SK-N-SH treated with all-trans-retinoic acid at 6 μM for 48 hours (cell line): ENCODE measurements at regions not wholly inside any gene's neighbourhood (a gene's known extent, or its start where the extent isn't known, plus 50 kb on each side); places are given as distances from the start of the nearest gene placed in this dataset.

Source experiments
- ATAC-seq: fragments of 200-7000 bp; cut with Tn5 transposase; 3 replicates; pipeline ENCODE4 v1.9.1; 2020; ENCODE audit warnings: mild to moderate bottlenecking, moderate library complexity
- ARNTL ChIP-seq: fragments of 450-650 bp; formaldehyde crosslinking; IDR thresholded peaks from 2 replicates; pipeline ENCODE4 v1.5.0; 2020; ENCODE audit warnings: low read depth, mild to moderate bottlenecking, moderate library complexity, borderline replicate concordance
- BACH2 ChIP-seq: fragments of 250-450 bp; sonication (Bioruptor Pico); IDR thresholded peaks from 2 replicates; pipeline ENCODE4 v1.9.0; 2021; ENCODE audit warnings: mild to moderate bottlenecking, borderline replicate concordance
- CREB5 ChIP-seq: fragments of 250-450 bp; sonication (Bioruptor Pico); IDR thresholded peaks from 2 replicates; pipeline ENCODE4 v1.5.1; 2020; ENCODE audit warnings: low read depth, mild to moderate bottlenecking, moderate library complexity
- CSDC2 ChIP-seq: fragments of 250-450 bp; sonication (Bioruptor Pico); IDR thresholded peaks from 2 replicates; pipeline ENCODE4 v1.5.0; 2020; ENCODE audit warnings: mild to moderate bottlenecking, moderate library complexity
- CSRNP3 ChIP-seq: fragments of 250-450 bp; sonication (Bioruptor Pico); IDR thresholded peaks from 2 replicates; pipeline ENCODE4 v1.5.1; 2021; ENCODE audit warnings: mild to moderate bottlenecking, moderate library complexity
- ESRRG ChIP-seq: fragments of 250-450 bp; sonication (Bioruptor Pico); IDR thresholded peaks from 2 replicates; pipeline ENCODE4 v1.6.1; 2021; ENCODE audit warnings: mild to moderate bottlenecking
- GLIS3 ChIP-seq: fragments of 250-450 bp; sonication (Bioruptor Pico); IDR thresholded peaks from 2 replicates; pipeline ENCODE4 v1.5.0; 2020; ENCODE audit warnings: mild to moderate bottlenecking, moderate library complexity
- ISL1 ChIP-seq: fragments of 250-450 bp; sonication (Bioruptor Pico); IDR thresholded peaks from 2 replicates; pipeline ENCODE4 v2.1.2; 2022; ENCODE audit warnings: mild to moderate bottlenecking, moderate library complexity
- OSR1 ChIP-seq: fragments of 250-450 bp; sonication (Bioruptor Pico); IDR thresholded peaks from 2 replicates; pipeline ENCODE4 v1.8.0; 2022; ENCODE audit warnings: moderate library complexity, mild to moderate bottlenecking, inconsistent platforms
- PATZ1 ChIP-seq: fragments of 250-450 bp; sonication (Bioruptor Pico); IDR thresholded peaks from 2 replicates; pipeline ENCODE4 v1.8.0; 2020; ENCODE audit warnings: mild to moderate bottlenecking, moderate library complexity, borderline replicate concordance
- POU6F1 ChIP-seq: fragments of 250-450 bp; sonication (Bioruptor Pico); IDR thresholded peaks from 2 replicates; pipeline ENCODE4 v1.8.0; 2021; ENCODE audit warnings: low read depth, mild to moderate bottlenecking, moderate library complexity, borderline replicate concordance
- PPARA ChIP-seq: fragments of 250-450 bp; sonication (Bioruptor Pico); IDR thresholded peaks from 2 replicates; pipeline ENCODE4 v1.5.0; 2020; ENCODE audit warnings: mild to moderate bottlenecking, borderline replicate concordance
- RARB ChIP-seq: fragments of 250-450 bp; sonication (Bioruptor Pico); IDR thresholded peaks from 2 replicates; pipeline ENCODE4 v1.8.0; 2021; ENCODE audit warnings: mild to moderate bottlenecking, moderate library complexity
- SNAI2 ChIP-seq: fragments of 250-450 bp; sonication (Bioruptor Pico); IDR thresholded peaks from 2 replicates; pipeline ENCODE4 v1.5.0; 2020; ENCODE audit warnings: mild to moderate bottlenecking, moderate library complexity
- TCF4 ChIP-seq: fragments of 250-450 bp; sonication (Bioruptor Pico); IDR thresholded peaks from 2 replicates; pipeline ENCODE4 v1.8.0; 2021; ENCODE audit warnings: mild to moderate bottlenecking, moderate library complexity, borderline replicate concordance
- TOX ChIP-seq: fragments of 250-450 bp; sonication (Bioruptor Pico); IDR thresholded peaks from 2 replicates; pipeline ENCODE4 v1.8.0; 2021; ENCODE audit warnings: mild to moderate bottlenecking, moderate library complexity, borderline replicate concordance
- TSHZ2 ChIP-seq: fragments of 250-450 bp; sonication (Bioruptor Pico); IDR thresholded peaks from 2 replicates; pipeline ENCODE4 v1.5.0; 2020; ENCODE audit warnings: mild to moderate bottlenecking, moderate library complexity
- ZC3H10 ChIP-seq: fragments of 250-450 bp; sonication (Bioruptor Pico); IDR thresholded peaks from 2 replicates; pipeline ENCODE4 v1.5.1; 2021; ENCODE audit warnings: mild to moderate bottlenecking, moderate library complexity
- ZFP3 ChIP-seq: fragments of 250-450 bp; sonication (Bioruptor Pico); IDR thresholded peaks from 2 replicates; pipeline ENCODE4 v1.5.0; 2020; ENCODE audit warnings: mild to moderate bottlenecking, moderate library complexity
- ZFP30 ChIP-seq: fragments of 450-650 bp; formaldehyde crosslinking; IDR thresholded peaks from 2 replicates; pipeline ENCODE4 v1.5.0; 2022; ENCODE audit warnings: mild to moderate bottlenecking, moderate library complexity
- ZNF565 ChIP-seq: fragments of 450-650 bp; formaldehyde crosslinking; conservative IDR thresholded peaks from 2 replicates; pipeline ENCODE4 v1.5.0; 2020; ENCODE audit warnings: low read depth, mild to moderate bottlenecking, moderate library complexity
- ZNF70 ChIP-seq: fragments of 450-650 bp; formaldehyde crosslinking; IDR thresholded peaks from 2 replicates; pipeline ENCODE4 v1.5.0; 2020; ENCODE audit warnings: mild to moderate bottlenecking, moderate library complexity
- ZNF8 ChIP-seq: fragments of 450-650 bp; formaldehyde crosslinking; IDR thresholded peaks from 2 replicates; pipeline ENCODE4 v1.5.0; 2020; ENCODE audit warnings: mild to moderate bottlenecking, moderate library complexity

- TF ChIP-seq TOX (CRISPR knock-in tag) = no peak
- no peak for TF ChIP-seq CSDC2 (CRISPR knock-in tag)
- TF ChIP-seq ESRRG (CRISPR knock-in tag) = no peak
- no peak for TF ChIP-seq ARNTL (CRISPR knock-in tag)
- no peak for TF ChIP-seq ZC3H10 (CRISPR knock-in tag)
- TF ChIP-seq CSRNP3 (CRISPR knock-in tag) = no peak
- TF ChIP-seq, all 23 proteins: peak for 0
Observed at GRCh38 chr14:81927070-81927469, 393.4 kb upstream of the SEL1L start (continued).

- no peak for TF ChIP-seq TSHZ2
- no peak for TF ChIP-seq ZFP30 (CRISPR knock-in tag)
- no peak for TF ChIP-seq ESRRG (CRISPR knock-in tag)
- no peak for TF ChIP-seq PPARA (CRISPR knock-in tag)
- TF ChIP-seq TOX (CRISPR knock-in tag) = no peak
- TF ChIP-seq OSR1 (CRISPR knock-in tag) = no peak
- TF ChIP-seq ZNF70 = no peak
- TF ChIP-seq CSDC2 (CRISPR knock-in tag) = no peak
- no peak for TF ChIP-seq CREB5 (CRISPR knock-in tag)
- TF ChIP-seq POU6F1 (CRISPR knock-in tag) = no peak
- no peak for TF ChIP-seq GLIS3 (CRISPR knock-in tag)
- no peak for TF ChIP-seq RARB (CRISPR knock-in tag)
- TF ChIP-seq ZC3H10 (CRISPR knock-in tag) = no peak
- TF ChIP-seq ZFP3 (CRISPR knock-in tag) = no peak
- no peak for TF ChIP-seq ZNF565
- TF ChIP-seq ZNF8 (CRISPR knock-in tag) = no peak
- no peak for TF ChIP-seq TCF4 (CRISPR knock-in tag)
- no peak for TF ChIP-seq SNAI2
- TF ChIP-seq BACH2 (CRISPR knock-in tag) = no peak
- ATAC-seq = no peak
Observed at GRCh38 chr14:81931828-81932227, 398.2 kb upstream of the SEL1L start.

- no peak for ATAC-seq
- no peak for TF ChIP-seq PPARA (CRISPR knock-in tag)
- TF ChIP-seq RARB (CRISPR knock-in tag) = no peak
- no peak for TF ChIP-seq CSRNP3 (CRISPR knock-in tag)
- no peak for TF ChIP-seq ISL1 (CRISPR knock-in tag)
- no peak for TF ChIP-seq ZFP30 (CRISPR knock-in tag)
- TF ChIP-seq PATZ1 (CRISPR knock-in tag) = no peak
- TF ChIP-seq TSHZ2 = no peak
- TF ChIP-seq CSDC2 (CRISPR knock-in tag) = no peak
- no peak for TF ChIP-seq ZFP3 (CRISPR knock-in tag)
- TF ChIP-seq POU6F1 (CRISPR knock-in tag) = no peak
- TF ChIP-seq TCF4 (CRISPR knock-in tag) = no peak
- TF ChIP-seq GLIS3 (CRISPR knock-in tag) = no peak
Observed at GRCh38 chr14:81936348-81936747, 402.7 kb upstream of the SEL1L start.
